GM12892 (cell line): ENCODE measurements at regions not wholly inside any gene's neighbourhood (a gene's known extent, or its start where the extent isn't known, plus 50 kb on each side); places are given as distances from the start of the nearest gene placed in this dataset.
"Not testable (repeated sequence)": the region's sequence is repeated elsewhere in the genome, so short reads cannot be mapped to it uniquely, and the experiment has no call there.

Source experiments
- POLR2A ChIP-seq: IDR thresholded peaks from 2 replicates; pipeline ENCODE4 v1.6.1; 2011; ENCODE audit warnings: low read depth, low read length, control low read depth
- POLR2AphosphoS5 ChIP-seq: IDR thresholded peaks from 2 replicates; pipeline ENCODE4 v1.6.1; 2011; ENCODE audit warnings: low read depth, low read length, control low read depth
- TAF1 ChIP-seq: IDR thresholded peaks from 2 replicates; pipeline ENCODE4 v1.6.1; 2011; ENCODE audit warnings: low read depth, mild to moderate bottlenecking, control low read depth, low read length, borderline replicate concordance

DNA sequence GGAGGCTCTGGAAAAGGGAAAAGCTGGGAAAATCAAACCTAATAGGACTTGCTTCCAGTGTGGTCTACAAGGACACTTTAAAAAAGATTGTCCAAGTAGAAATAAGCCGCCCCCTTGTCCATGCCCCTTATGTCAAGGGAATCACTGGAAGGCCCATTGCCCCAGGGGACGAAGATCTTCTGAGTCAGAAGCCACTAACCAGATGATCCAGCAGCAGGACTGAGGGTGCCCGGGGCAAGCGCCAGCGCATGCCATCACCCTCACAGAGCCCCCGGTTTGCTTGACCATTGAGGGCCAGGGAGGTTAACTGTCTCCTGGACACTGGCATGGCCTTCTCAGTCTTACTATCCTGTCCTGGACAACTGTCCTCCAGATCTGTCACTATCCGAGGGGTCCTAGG, 164.9 kb upstream of the GCFC2 start:
- not testable (repeated sequence) for TF ChIP-seq POLR2A, POLR2AphosphoS5, TAF1
